ACC112 (cell line): ENCODE measurements at regions not wholly inside any gene's neighbourhood (a gene's known extent, or its start where the extent isn't known, plus 50 kb on each side); places are given as distances from the start of the nearest gene placed in this dataset.

Experiments
- H2AFZ ChIP-seq: fragments of 200-600 bp; sonication (generic); one replicate; pipeline ENCODE4 v1.6.0; 2017; ENCODE audit warnings: antibody characterized with exemption, low read length; ENCODE audit not compliant: unreplicated experiment
- H3K27ac ChIP-seq: fragments of 200-600 bp; sonication (generic); 2 replicates; pipeline ENCODE4 v1.5.1; 2014; ENCODE audit warnings: low read depth, mild to moderate bottlenecking, antibody characterized with exemption, low read length, moderate library complexity
- H3K27me3 ChIP-seq: fragments of 200-600 bp; sonication (generic); 2 replicates; pipeline ENCODE4 v1.6.1; 2014; ENCODE audit warnings: mild to moderate bottlenecking, antibody characterized with exemption, low read length, moderate library complexity, mixed read lengths; ENCODE audit not compliant: insufficient read depth
- H3K36me3 ChIP-seq: fragments of 200-600 bp; sonication (generic); 2 replicates; pipeline ENCODE4 v1.6.1; 2016; ENCODE audit warnings: mild to moderate bottlenecking, antibody characterized with exemption, low read length, moderate library complexity, mixed read lengths; ENCODE audit not compliant: insufficient read depth
- H3K4me1 ChIP-seq: fragments of 200-600 bp; sonication (generic); one replicate; pipeline ENCODE4 v1.6.1; 2016; ENCODE audit warnings: low read length, mixed read lengths; ENCODE audit not compliant: insufficient read depth, unreplicated experiment, control insufficient read depth
- H3K4me3 ChIP-seq: fragments of 200-600 bp; sonication (generic); 2 replicates; pipeline ENCODE4 v1.5.1; 2014; ENCODE audit warnings: mild to moderate bottlenecking, low read depth, low read length
- H3K79me2 ChIP-seq: fragments of 200-600 bp; sonication (generic); one replicate; pipeline ENCODE4 v1.6.0; 2016; ENCODE audit warnings: low read length; ENCODE audit not compliant: control insufficient read depth, unreplicated experiment, insufficient read depth

DNA sequence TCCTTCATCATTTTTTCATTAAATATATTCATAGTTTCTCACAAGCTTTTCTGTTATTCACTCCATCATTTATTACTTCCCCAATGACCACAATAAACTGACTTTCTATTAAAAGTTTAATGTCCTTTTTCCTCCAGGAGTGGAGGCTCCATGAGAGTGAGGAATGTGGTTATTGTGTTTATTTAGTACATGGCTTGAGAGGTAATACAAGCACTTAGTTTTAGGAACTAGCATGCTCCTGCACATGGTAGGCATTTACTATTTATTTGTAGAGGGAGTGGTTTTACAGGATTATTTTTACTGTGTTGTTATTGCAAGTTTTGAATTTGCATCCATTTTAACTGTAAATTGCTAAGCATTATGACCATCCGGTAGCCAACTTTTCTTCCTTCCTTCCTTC lies 412.9 kb upstream of the SUCLG2 start:
- Histone ChIP-seq H3K27ac (no peak overlapping the region), H3K27me3 (no peaks in the 10 kb centered on the region), H2AFZ (no peak overlapping the region), H3K36me3 (no peaks in the 10 kb centered on the region), H3K79me2 (no peaks in the 10 kb centered on the region), H3K4me1 (no peaks in the 10 kb centered on the region), H3K4me3 (no peak overlapping the region)

DNA sequence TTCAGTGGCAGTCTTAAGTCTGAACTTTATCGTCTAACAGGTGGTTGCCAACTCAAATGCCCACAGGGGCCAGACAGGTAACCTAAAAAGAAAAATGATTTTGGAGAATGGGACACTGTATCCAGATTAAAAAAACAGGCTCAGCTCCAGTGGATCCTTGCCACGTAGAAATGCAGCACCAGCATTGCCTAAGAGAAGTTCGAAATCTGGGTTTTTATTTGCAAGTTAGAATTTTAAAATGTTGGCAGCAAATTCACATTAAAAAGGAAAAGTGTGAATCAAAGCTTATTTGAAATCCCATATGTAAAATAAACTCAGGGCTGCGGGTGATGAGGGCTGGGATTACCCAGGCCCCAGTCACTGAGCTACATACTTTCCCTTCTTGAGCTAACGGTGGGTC lies 408.5 kb upstream of the SUCLG2 start:
- no peak overlapping the region for H3K27ac ChIP-seq

DNA sequence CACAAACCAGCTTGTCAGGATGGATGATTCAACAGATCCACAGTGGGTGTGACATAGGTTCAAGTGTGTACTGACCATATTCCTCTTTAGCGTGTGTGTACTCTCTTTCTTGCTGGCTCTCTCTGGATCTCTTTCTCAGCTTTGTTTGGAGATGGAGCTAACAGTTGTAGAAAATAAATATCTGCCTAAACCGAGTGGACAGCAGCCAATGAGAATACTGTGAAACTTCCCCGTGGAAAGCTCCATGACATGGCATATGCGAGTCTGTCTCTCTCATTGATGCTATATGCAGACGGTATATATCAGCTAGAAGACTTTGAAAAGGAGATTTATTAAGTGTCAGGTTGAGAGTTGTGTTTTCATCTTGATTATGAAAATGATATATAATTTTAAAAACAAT lies 406.5 kb upstream of the SUCLG2 start:
- Histone ChIP-seq H3K36me3 (no peaks in the 10 kb centered on the region), H3K4me3 (no peak overlapping the region), H3K79me2 (no peaks in the 10 kb centered on the region), H3K4me1 (no peaks in the 10 kb centered on the region), H2AFZ (no peak overlapping the region), H3K27me3 (no peaks in the 10 kb centered on the region), H3K27ac (no peak overlapping the region)

More for the DNA sequence above, 408.5 kb upstream of the SUCLG2 start:
- Histone ChIP-seq H3K79me2 (no peaks in the 10 kb centered on the region), H3K4me1 (no peaks in the 10 kb centered on the region), H3K36me3 (no peaks in the 10 kb centered on the region), H2AFZ (no peak overlapping the region), H3K27me3 (no peaks in the 10 kb centered on the region), H3K4me3 (no peak overlapping the region)

DNA sequence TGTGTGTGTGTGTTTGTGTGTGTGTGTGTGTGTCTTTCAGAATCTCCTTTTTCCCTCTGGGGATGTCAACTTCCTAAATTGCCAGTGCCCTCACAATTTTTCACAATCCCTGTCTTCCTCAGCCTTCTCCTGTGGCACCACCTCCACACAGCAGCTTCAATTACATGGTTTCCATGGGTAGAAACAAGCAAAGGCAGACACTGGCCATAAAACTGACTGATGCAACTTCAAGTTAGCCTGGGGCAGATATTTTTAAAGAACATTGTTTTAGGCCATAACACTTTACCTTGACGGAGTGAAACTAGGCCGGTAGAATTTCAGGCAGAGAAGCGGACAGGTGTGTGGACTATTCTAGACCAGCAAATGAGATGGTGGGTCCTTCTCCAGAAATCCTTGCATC lies 405.8 kb upstream of the SUCLG2 start:
- Histone ChIP-seq H3K36me3 (no peaks in the 10 kb centered on the region), H3K27ac (no peak overlapping the region), H3K79me2 (no peaks in the 10 kb centered on the region), H2AFZ (no peak overlapping the region), H3K27me3 (no peaks in the 10 kb centered on the region), H3K4me3 (no peak overlapping the region), H3K4me1 (no peaks in the 10 kb centered on the region)

DNA sequence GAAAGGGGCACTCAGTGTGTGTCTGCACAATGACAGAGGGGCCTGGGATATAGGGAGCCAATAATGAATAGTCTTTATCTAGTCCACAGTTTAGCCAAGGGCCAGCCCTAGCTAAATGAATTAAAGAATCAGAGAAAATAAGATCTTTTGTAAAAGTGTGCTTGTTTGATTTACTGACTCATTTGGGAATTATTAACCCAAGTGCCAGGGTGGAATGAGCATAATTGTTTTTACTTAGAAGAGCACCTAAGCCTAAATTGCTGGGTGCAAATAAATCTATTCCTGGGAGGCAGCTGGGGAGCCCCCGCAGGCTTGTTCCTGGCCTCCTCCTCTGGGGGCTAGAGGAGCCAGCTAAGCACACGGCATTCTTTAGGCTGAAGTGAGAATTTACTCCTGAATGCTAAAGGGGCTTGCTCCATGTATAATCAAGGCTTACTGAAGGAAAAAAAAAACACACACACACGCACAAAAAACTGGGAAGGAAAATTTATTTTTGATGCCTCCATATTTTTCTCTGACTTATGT lies 405.3 kb upstream of the SUCLG2 start:
- H3K79me2 ChIP-seq, result no peaks in the 10 kb centered on the region
- no peak overlapping the region for H2AFZ ChIP-seq
- H3K27ac ChIP-seq, result no peak overlapping the region
- no peak overlapping the region for H3K4me3 ChIP-seq
- no peaks in the 10 kb centered on the region for H3K27me3 ChIP-seq
- H3K36me3 ChIP-seq, result no peaks in the 10 kb centered on the region
- no peaks in the 10 kb centered on the region for H3K4me1 ChIP-seq

DNA sequence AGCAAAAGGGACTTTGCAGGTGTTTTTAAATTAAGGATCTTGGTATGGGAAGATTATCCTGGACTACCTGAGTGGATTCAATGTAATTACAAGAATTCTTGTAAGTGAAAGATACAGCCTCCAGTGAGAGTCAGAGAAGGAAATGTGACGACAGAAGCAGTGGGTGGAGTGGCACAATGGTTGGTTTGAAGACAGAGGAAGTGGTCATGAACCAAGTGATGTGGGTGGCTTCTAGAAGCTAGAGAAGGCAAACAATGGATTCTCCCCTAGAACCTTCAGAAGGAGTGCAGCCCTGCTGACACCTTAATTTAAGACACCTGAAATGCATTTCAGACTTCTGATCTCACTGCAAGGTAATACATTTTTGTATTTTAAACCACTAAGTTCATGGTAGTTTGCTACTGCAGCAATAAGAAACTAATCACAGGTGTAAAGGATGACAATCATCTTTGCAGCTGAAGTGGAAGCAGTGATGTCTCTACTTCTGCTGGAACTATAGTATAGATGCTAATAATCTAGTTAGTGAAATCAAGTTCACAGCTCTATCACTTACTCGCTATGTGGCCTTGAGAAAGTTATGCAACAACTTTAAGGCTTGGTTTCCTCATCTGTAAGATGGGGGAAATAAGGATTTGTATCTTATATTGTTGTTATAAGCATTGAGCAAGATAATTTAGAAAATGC lies 403.4 kb upstream of the SUCLG2 start:
- Histone ChIP-seq H3K4me3 (no peak overlapping the region), H3K27me3 (no peaks in the 10 kb centered on the region), H3K79me2 (no peaks in the 10 kb centered on the region), H3K27ac (no peak overlapping the region), H2AFZ (no peak overlapping the region), H3K36me3 (no peaks in the 10 kb centered on the region), H3K4me1 (no peaks in the 10 kb centered on the region)

DNA sequence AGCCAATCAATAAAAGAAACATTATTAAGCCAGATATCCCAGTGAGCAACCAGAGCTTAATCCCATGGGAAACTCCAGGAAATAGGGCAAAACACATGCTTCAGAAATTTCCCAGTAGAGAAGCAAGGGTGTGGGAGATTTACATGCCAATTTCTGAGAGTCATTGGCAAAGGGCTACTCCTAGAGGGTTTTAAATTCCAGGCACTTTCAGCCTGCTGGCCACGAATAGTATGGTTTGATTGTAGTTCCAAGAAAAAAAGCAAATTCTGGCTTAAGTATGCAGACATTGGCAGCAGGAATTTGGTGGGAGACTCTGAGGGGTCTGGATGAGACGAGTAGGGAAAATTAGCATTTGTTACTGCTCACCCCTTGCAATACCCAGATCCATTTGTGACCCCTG lies 402.1 kb upstream of the SUCLG2 start:
- Histone ChIP-seq H3K27ac (no peak overlapping the region), H3K4me3 (no peak overlapping the region), H3K79me2 (no peaks in the 10 kb centered on the region), H3K27me3 (no peaks in the 10 kb centered on the region), H2AFZ (no peak overlapping the region), H3K36me3 (no peaks in the 10 kb centered on the region), H3K4me1 (no peaks in the 10 kb centered on the region)

DNA sequence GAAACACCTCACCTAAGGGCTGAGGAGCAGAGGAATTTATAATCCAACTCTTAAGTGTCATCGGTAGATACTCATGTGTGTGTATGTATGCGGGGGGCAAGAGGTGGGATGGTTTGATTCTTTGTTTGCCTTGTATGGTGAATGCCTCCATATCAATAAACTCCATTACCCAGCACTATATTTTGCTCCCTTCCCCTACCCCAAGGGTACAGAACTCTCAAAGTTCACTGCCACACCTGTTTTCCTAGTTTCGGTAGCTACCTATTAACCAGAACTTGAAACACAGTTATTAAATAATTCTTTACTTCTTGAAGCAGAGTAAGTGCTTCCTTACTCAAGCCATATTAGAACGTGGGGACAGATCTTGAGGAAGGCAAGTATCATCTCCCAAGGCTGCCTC lies 400.8 kb upstream of the SUCLG2 start:
- Histone ChIP-seq H2AFZ (no peak overlapping the region), H3K79me2 (no peaks in the 10 kb centered on the region), H3K36me3 (no peaks in the 10 kb centered on the region), H3K27ac (no peak overlapping the region), H3K27me3 (no peaks in the 10 kb centered on the region), H3K4me1 (no peaks in the 10 kb centered on the region), H3K4me3 (no peak overlapping the region)

DNA sequence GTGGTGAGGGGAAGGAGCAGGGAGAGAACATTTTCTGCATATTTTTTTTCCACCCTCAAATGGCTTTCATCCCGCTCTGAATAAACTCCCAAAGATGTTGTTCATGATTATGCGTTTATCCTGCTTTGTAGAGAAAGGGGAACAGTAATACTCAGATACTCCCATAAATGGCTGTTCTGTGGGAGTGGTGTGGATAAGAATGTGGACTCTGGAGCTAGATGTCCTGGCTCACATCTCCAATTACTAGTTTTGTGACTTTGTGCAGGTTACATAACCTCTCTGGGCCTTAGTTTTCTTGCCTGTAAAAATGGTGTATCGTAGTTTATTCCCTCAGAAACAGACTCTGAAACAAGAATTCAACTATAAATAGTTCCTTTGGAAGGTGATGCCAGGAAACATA lies 395.4 kb upstream of the SUCLG2 start:
- H3K79me2 ChIP-seq, result no peaks in the 10 kb centered on the region
- H3K4me1 ChIP-seq, result no peaks in the 10 kb centered on the region
- no peaks in the 10 kb centered on the region for H3K27me3 ChIP-seq
- H3K4me3 ChIP-seq, result no peak overlapping the region
- no peak overlapping the region for H2AFZ ChIP-seq
- H3K27ac ChIP-seq, result no peak overlapping the region
- no peaks in the 10 kb centered on the region for H3K36me3 ChIP-seq

DNA sequence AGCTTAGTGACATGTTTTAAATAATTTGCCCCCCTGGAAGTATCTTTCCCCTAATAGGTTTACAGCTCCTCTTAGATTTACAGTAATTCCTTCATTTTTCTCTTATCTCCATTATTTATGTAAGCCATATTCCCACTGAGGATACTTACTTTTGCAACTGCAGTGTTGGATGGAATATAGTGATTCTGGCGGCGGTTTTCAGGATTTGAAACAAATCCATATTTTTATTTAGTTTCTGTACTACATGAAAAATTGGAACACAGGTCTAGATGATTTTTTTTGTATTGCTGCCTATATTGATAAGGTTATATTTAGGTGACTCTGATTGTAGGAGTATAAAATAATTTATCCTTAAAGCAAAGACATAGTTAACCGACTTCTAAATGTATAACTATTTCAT lies 391.6 kb upstream of the SUCLG2 start:
- Histone ChIP-seq H3K4me1 (no peaks in the 10 kb centered on the region), H3K79me2 (no peaks in the 10 kb centered on the region), H3K36me3 (no peaks in the 10 kb centered on the region)

DNA sequence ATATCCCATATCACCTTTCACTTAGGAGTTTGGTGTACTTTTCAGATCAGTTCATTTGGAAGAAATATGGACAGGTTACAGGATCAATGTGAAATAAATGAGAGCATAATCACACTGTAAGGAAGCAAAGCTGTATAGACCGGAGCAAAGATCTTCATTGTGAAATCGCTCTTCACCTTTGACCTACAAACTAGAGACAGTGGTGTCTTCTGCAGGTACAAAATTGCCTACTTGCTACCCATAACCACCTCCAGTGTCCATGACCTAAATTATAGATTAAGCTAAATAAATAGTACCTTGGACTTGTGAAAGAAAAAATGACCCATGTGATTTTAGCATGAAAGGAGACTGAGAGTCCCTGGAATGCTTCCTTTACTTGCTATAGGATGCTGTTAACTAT lies 379.5 kb upstream of the SUCLG2 start:
- H3K27ac ChIP-seq, result no peak overlapping the region
- no peaks in the 10 kb centered on the region for H3K4me1 ChIP-seq
- no peak overlapping the region for H2AFZ ChIP-seq
- H3K27me3 ChIP-seq, result no peaks in the 10 kb centered on the region
- H3K4me3 ChIP-seq, result no peak overlapping the region
- no peaks in the 10 kb centered on the region for H3K36me3 ChIP-seq
- H3K79me2 ChIP-seq, result no peaks in the 10 kb centered on the region

More for the DNA sequence above, 391.6 kb upstream of the SUCLG2 start:
- H3K27me3 ChIP-seq, result no peaks in the 10 kb centered on the region
- H3K27ac ChIP-seq, result no peak overlapping the region
- no peak overlapping the region for H2AFZ ChIP-seq
- H3K4me3 ChIP-seq, result no peak overlapping the region
